NB4 (cell line): ENCODE measurements at regions not wholly inside any gene's neighbourhood (a gene's known extent, or its start where the extent isn't known, plus 50 kb on each side); places are given as distances from the start of the nearest gene placed in this dataset.

Experiments
- DNase-seq: peaks from one replicate; pipeline ENCODE4 v3.0.0; 2010; ENCODE audit warnings: low read depth
- H3K4me3 ChIP-seq: one replicate; pipeline ENCODE4 v1.5.1; 2011; ENCODE audit warnings: mild to moderate bottlenecking, low read depth, low read length, moderate library complexity
- CTCF ChIP-seq: IDR thresholded peaks from one replicate; pipeline ENCODE4 v1.5.1; 2012; ENCODE audit warnings: low read depth, low read length
- MAX ChIP-seq: IDR thresholded peaks from 2 replicates; pipeline ENCODE4 v1.6.1; 2011; ENCODE audit warnings: low read depth, low read length
- MYC ChIP-seq: IDR thresholded peaks from 2 replicates; pipeline ENCODE4 v1.6.1; 2011; ENCODE audit warnings: low read depth, low read length
- POLR2A ChIP-seq: IDR thresholded peaks from 2 replicates; pipeline ENCODE4 v1.6.1; 2011; ENCODE audit warnings: mild to moderate bottlenecking; ENCODE audit not compliant: insufficient read length; ENCODE audit errors: extremely low read depth

GRCh38 chr3:156763931-156764720 lies 62.0 kb upstream of the LEKR1 start:
- H3K4me3 ChIP-seq: no peak overlapping the region
- TF ChIP-seq MAX: no peak
- TF ChIP-seq CTCF: no peak
- no peak for TF ChIP-seq MYC
- no peak for TF ChIP-seq POLR2A
- no peak for DNase-seq

GRCh38 chr3:156764751-156765150 lies 61.4 kb upstream of the LEKR1 start:
- TF ChIP-seq CTCF: no peak
- no peak for TF ChIP-seq MYC
- no peak for TF ChIP-seq POLR2A
- TF ChIP-seq MAX: no peak
- DNase-seq: no peak
- H3K4me3 ChIP-seq: no peak overlapping the region

GRCh38 chr3:156768390-156768789 lies 57.8 kb upstream of the LEKR1 start:
- no peak overlapping the region for H3K4me3 ChIP-seq
- no peak for DNase-seq
- no peak for TF ChIP-seq POLR2A
- TF ChIP-seq MAX: no peak
- TF ChIP-seq CTCF: no peak
- no peak for TF ChIP-seq MYC

GRCh38 chr3:156769721-156770654 lies 56.2 kb upstream of the LEKR1 start:
- DNase-seq: no peak
- H3K4me3 ChIP-seq: no peak overlapping the region
- no peak for TF ChIP-seq MYC
- no peak for TF ChIP-seq MAX

- no peak for DNase-seq
- no peak for TF ChIP-seq POLR2A
- no peak for TF ChIP-seq MYC
- no peak for TF ChIP-seq CTCF
- no peak for TF ChIP-seq MAX
- H3K4me3 ChIP-seq: no peak overlapping the region
These were observed 55.3 kb upstream of the LEKR1 start for GRCh38 chr3:156770699-156771414.
